Stomach (tissue), 8 donors: ENCODE measurements at regions not wholly inside any gene's neighbourhood (a gene's known extent, or its start where the extent isn't known, plus 50 kb on each side); places are given as distances from the start of the nearest gene placed in this dataset.
A peak's percentile ranks its signal among the peaks of the same experiment; 100 is the strongest.

Experiments
- DNase-seq, 2 donors: peaks; one replicate each; pipeline versions ENCODE4 v3.0.0 to v3.0.0-alpha.2; 2013 to 2019
- H3K27ac ChIP-seq, 5 donors: fragments of 200-600 bp in 4 of 5; sonication (generic) in 4 of 5; one replicate each; pipeline ENCODE4 v1.5.1; 2013 to 2019; ENCODE audit warnings: mild to moderate bottlenecking in 1 of 5, moderate library complexity in 1 of 5
- H3K27me3 ChIP-seq, 3 donors: fragments of 200-600 bp; sonication (generic); one replicate each; pipeline ENCODE4 v1.5.1; 2017 to 2019; ENCODE audit warnings: mixed run types in 1 of 3
- H3K36me3 ChIP-seq, 4 donors: fragments of 200-600 bp; sonication (generic); 1 replicate in 3 of 4; 2 replicates in 1 of 4; pipeline ENCODE4 v1.5.1; 2016 to 2019
- H3K4me1 ChIP-seq, 4 donors: fragments of 200-600 bp; sonication (generic); one replicate each; pipeline ENCODE4 v1.5.1; 2016 to 2019
- H3K4me3 ChIP-seq, 4 donors: fragments of 200-600 bp; sonication (generic) in 3 of 4; one replicate each; pipeline ENCODE4 v1.5.1; 2016 to 2019; ENCODE audit warnings: mild to moderate bottlenecking in 1 of 4
- H3K9me3 ChIP-seq, 4 donors: fragments of 200-600 bp; sonication (generic); one replicate each; pipeline ENCODE4 v1.5.1; 2016 to 2019
- CTCF ChIP-seq, 7 experiments: fragments of 450-650 bp in 4 of 7; fragments of 200-600 bp in 3 of 7; sonication (generic) in 3 of 7; IDR thresholded peaks; one replicate each; pipeline ENCODE4 v1.5.1; 2016 to 2019; ENCODE audit warnings: antibody characterized with exemption in 7 of 7, control low read depth in 2 of 7, mild to moderate bottlenecking in 1 of 7
- EP300 ChIP-seq: sonication (generic); formaldehyde crosslinking; IDR thresholded peaks from one replicate; pipeline ENCODE4 v1.6.1; 2017; ENCODE audit warnings: antibody characterized with exemption
- POLR2A ChIP-seq, 4 donors: fragments of 450-650 bp; IDR thresholded peaks; one replicate each; pipeline ENCODE4 v1.6.1; 2016; ENCODE audit warnings: antibody characterized with exemption in 4 of 4, control low read depth in 2 of 4, mild to moderate bottlenecking in 1 of 4, moderate library complexity in 1 of 4
- POLR2AphosphoS5 ChIP-seq, 3 donors: sonication (generic); formaldehyde crosslinking; IDR thresholded peaks; one replicate each; pipeline ENCODE4 v1.6.1; 2016; ENCODE audit warnings: antibody characterized with exemption in 3 of 3
- whole genome bisulfite sequencing, 5 donors: extraction: QIAGEN DNeasy Blood & Tissue Kit in 3 of 5; methylation state at CpG; one replicate each; pipeline versions ENCODE4 v1.1.5 to v1.1.7; 2013 to 2018; 5-methylcytosine and 5-hydroxymethylcytosine counted together
- intact Hi-C: fragments of 100-400 bp; cut with DNase I; formaldehyde crosslinking; loops from one replicate; pipeline ENCODE4 v1.15.1; 2023; ENCODE audit warnings: low total_unique reads
- donor health status: healthy with polysubstance abuse.
- donor health status: Bipolar disorder and iron deficiency.
- donor health status: healthy.

- 65 to 88% (median 79%) methylated on average over 6 of the region's 6 CpGs for WGBS, 5 donors
- no peak for DNase-seq
- Histone ChIP-seq H3K4me1 (no peaks in the 10 kb centered on the region), H3K36me3 (no peaks in the 10 kb centered on the region), H3K27ac (no peak overlapping the region), H3K9me3 (peaks cover 0 to 16% (median 7%) of the 10 kb centered on the region in 4 donors), H3K27me3 (no peaks in the 10 kb centered on the region), H3K4me3 (no peak overlapping the region)
- intact Hi-C loops = no loop called here
- TF ChIP-seq POLR2AphosphoS5 (IDR thresholded peaks at IDR 0.05) = no peak
- no peak for TF ChIP-seq CTCF (IDR thresholded peaks at IDR 0.05)
- no peak for TF ChIP-seq EP300
- TF ChIP-seq POLR2A (IDR thresholded peaks at IDR 0.05) = no peak
Observed at GRCh38 chr20:48057251-48057650, 272.0 kb upstream of the SULF2 start.

- intact Hi-C loops = no loop called here
- H3K27me3 ChIP-seq = no peaks in the 10 kb centered on the region
- no peaks in the 10 kb centered on the region for H3K4me1 ChIP-seq
- no peaks in the 10 kb centered on the region for H3K36me3 ChIP-seq
- DNase-seq = no peak
- peaks cover 0 to 17% (median 7%) of the 10 kb centered on the region in 4 donors for H3K9me3 ChIP-seq
- 67 to 84% (median 72%) methylated on average over 2 of the region's 2 CpGs for WGBS, 5 donors
- TF ChIP-seq CTCF (IDR thresholded peaks at IDR 0.05) (no peak), EP300 (no peak), POLR2A (IDR thresholded peaks at IDR 0.05) (no peak), POLR2AphosphoS5 (IDR thresholded peaks at IDR 0.05) (no peak)
- H3K4me3 ChIP-seq = no peak overlapping the region
- H3K27ac ChIP-seq = no peak overlapping the region
Observed at GRCh38 chr20:48056218-48056617, 270.9 kb upstream of the SULF2 start.

GRCh38 chr20:48054051-48054450 lies 268.8 kb upstream of the SULF2 start:
- Histone ChIP-seq H3K4me3 (no peak overlapping the region), H3K27me3 (no peaks in the 10 kb centered on the region), H3K36me3 (no peaks in the 10 kb centered on the region), H3K27ac (no peak overlapping the region), H3K9me3 (peaks cover 0 to 23% (median 6%) of the 10 kb centered on the region in 4 donors), H3K4me1 (no peaks in the 10 kb centered on the region)
- intact Hi-C loops = no loop called here
- no peak for DNase-seq
- no peak for TF ChIP-seq EP300
- TF ChIP-seq POLR2AphosphoS5 (IDR thresholded peaks at IDR 0.05) = no peak
- TF ChIP-seq CTCF (IDR thresholded peaks at IDR 0.05) = no peak
- TF ChIP-seq POLR2A (IDR thresholded peaks at IDR 0.05) = no peak
- WGBS, 5 donors = 60 to 70% (median 65%) methylated on average over 7 of the region's 7 CpGs

- TF ChIP-seq CTCF (IDR thresholded peaks at IDR 0.05) (no peak), POLR2AphosphoS5 (IDR thresholded peaks at IDR 0.05) (no peak), EP300 (no peak), POLR2A (IDR thresholded peaks at IDR 0.05) (no peak)
- Histone ChIP-seq H3K27ac (no peak overlapping the region), H3K9me3 (peaks cover 0 to 8% (median 0%) of the 10 kb centered on the region in 4 donors), H3K4me3 (no peak overlapping the region), H3K36me3 (no peaks in the 10 kb centered on the region), H3K27me3 (peaks cover 0 to 5% (median 0%) of the 10 kb centered on the region in 3 donors), H3K4me1 (no peaks in the 10 kb centered on the region)
- DNase-seq = peak in 1 of 2 donors; percentile 64
- intact Hi-C loops = no loop called here
- 13 to 30% (median 26%) methylated on average over 2 of the region's 2 CpGs for WGBS, 5 donors
Observed at GRCh38 chr20:48052475-48052835, 267.2 kb upstream of the SULF2 start.
